ENCODE measurements at regions not wholly inside any gene's neighbourhood (a gene's known extent, or its start where the extent isn't known, plus 50 kb on each side); places are given as distances from the start of the nearest gene placed in this dataset.
"Not testable (repeated sequence)": the region's sequence is repeated elsewhere in the genome, so short reads cannot be mapped to it uniquely, and the experiment has no call there.

DNA sequence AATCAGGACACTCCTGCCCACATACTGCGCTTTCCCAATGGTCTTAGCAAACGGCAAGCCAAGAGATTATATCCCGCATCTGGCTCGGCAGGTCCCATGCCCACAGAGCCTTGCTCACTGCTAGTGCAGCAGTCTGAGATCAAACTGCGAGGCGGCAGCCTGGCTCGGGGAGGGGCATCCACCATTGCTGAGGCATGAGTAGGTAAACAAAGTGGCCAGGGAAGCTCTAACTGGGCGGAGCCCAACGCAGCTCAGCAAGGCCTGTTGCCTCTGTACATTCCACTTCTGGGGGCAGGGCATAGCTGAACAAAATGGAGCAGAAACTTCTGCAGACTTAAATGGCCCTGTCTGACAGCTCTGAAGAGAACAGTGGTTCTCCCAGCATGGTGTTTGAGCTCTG lies 77.5 kb downstream of the ELAPOR2 start:
- H3K4me1 Mint-ChIP-seq (ENCODE audit: low read depth, unreplicated experiment); intact Hi-C loops (cut with micrococcal nuclease; ENCODE audit: unreplicated experiment); H3K4me3 ChIP-seq (ENCODE audit: low read depth, low read length); H3K4me1 ChIP-seq; DNase-seq; H3K27me3 Mint-ChIP-seq (ENCODE audit: insufficient read depth, unreplicated experiment); BruUV-seq (replicated peaks); H3K36me3 ChIP-seq (ENCODE audit: control insufficient read depth, insufficient read depth, low read length); H3K27ac Mint-ChIP-seq (ENCODE audit: unreplicated experiment); H3K36me3 Mint-ChIP-seq (ENCODE audit: insufficient read depth, unreplicated experiment); H3K4me3 Mint-ChIP-seq (ENCODE audit: unreplicated experiment); POLR2A ChIA-PET; H3K27me3 ChIP-seq (replicated peaks; ENCODE audit: control insufficient read depth, insufficient read depth, low read length); CTCF ChIA-PET; H3K9me3 ChIP-seq: not testable (repeated sequence)
- peaks cover 11% of the 10 kb centered on the region for H3K9me3 Mint-ChIP-seq (ENCODE audit: unreplicated experiment)

GRCh38 chr7:86981127-86981526 lies 78.3 kb downstream of the ELAPOR2 start:
- CTCF ChIA-PET: no interaction called here
- Histone ChIP-seq H3K4me3 (ENCODE audit: low read depth, low read length) (no peak overlapping the region), H3K9me3 (no peaks in the 10 kb centered on the region), H3K4me1 (no peaks in the 10 kb centered on the region), H3K36me3 (ENCODE audit: control insufficient read depth, insufficient read depth, low read length) (no peaks in the 10 kb centered on the region), H3K27me3 (replicated peaks; ENCODE audit: control insufficient read depth, insufficient read depth, low read length) (no peaks in the 10 kb centered on the region)
- BruUV-seq (replicated peaks): no TSS peak
- Mint-ChIP-seq H3K27ac (ENCODE audit: unreplicated experiment) (no peak overlapping the region), H3K27me3 (ENCODE audit: insufficient read depth, unreplicated experiment) (peaks cover 8% of the 10 kb centered on the region), H3K4me1 (ENCODE audit: low read depth, unreplicated experiment) (no peaks in the 10 kb centered on the region), H3K36me3 (ENCODE audit: insufficient read depth, unreplicated experiment) (no peaks in the 10 kb centered on the region), H3K9me3 (ENCODE audit: unreplicated experiment) (peaks cover 11% of the 10 kb centered on the region), H3K4me3 (ENCODE audit: unreplicated experiment) (no peak overlapping the region)
- DNase-seq: no peak
- intact Hi-C loops (cut with micrococcal nuclease; ENCODE audit: unreplicated experiment): no loop called here
- POLR2A ChIA-PET: no interaction called here
- TF ChIP-seq, protein P1, sequence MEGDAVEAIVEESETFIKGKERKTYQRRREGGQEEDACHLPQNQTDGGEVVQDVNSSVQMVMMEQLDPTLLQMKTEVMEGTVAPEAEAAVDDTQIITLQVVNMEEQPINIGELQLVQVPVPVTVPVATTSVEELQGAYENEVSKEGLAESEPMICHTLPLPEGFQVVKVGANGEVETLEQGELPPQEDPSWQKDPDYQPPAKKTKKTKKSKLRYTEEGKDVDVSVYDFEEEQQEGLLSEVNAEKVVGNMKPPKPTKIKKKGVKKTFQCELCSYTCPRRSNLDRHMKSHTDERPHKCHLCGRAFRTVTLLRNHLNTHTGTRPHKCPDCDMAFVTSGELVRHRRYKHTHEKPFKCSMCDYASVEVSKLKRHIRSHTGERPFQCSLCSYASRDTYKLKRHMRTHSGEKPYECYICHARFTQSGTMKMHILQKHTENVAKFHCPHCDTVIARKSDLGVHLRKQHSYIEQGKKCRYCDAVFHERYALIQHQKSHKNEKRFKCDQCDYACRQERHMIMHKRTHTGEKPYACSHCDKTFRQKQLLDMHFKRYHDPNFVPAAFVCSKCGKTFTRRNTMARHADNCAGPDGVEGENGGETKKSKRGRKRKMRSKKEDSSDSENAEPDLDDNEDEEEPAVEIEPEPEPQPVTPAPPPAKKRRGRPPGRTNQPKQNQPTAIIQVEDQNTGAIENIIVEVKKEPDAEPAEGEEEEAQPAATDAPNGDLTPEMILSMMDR (IDR thresholded peaks at IDR 0.05; ENCODE audit: insufficient read depth in 1 of 2, low read depth in 1 of 2, low read length in 1 of 2, severe bottlenecking in 1 of 2, unreplicated experiment in 1 of 2): no peak

- peaks cover 11% of the 10 kb centered on the region for H3K9me3 Mint-ChIP-seq (ENCODE audit: unreplicated experiment)
- no peaks in the 10 kb centered on the region for H3K36me3 Mint-ChIP-seq (ENCODE audit: insufficient read depth, unreplicated experiment)
- no peak overlapping the region for H3K4me3 Mint-ChIP-seq (ENCODE audit: unreplicated experiment)
- intact Hi-C loops (cut with micrococcal nuclease; ENCODE audit: unreplicated experiment): no loop called here
- no peak for DNase-seq
- H3K27me3 ChIP-seq (replicated peaks; ENCODE audit: control insufficient read depth, insufficient read depth, low read length): no peaks in the 10 kb centered on the region; the same call in 1 of the 2 replicates
- no peaks in the 10 kb centered on the region for H3K36me3 ChIP-seq (ENCODE audit: control insufficient read depth, insufficient read depth, low read length)
- peaks cover 8% of the 10 kb centered on the region for H3K27me3 Mint-ChIP-seq (ENCODE audit: insufficient read depth, unreplicated experiment)
- CTCF ChIA-PET: no interaction called here
- H3K9me3 ChIP-seq: no peaks in the 10 kb centered on the region
- no TSS peak for BruUV-seq (replicated peaks)
- H3K4me1 ChIP-seq: no peaks in the 10 kb centered on the region
- TF ChIP-seq, protein P1 (IDR thresholded peaks at IDR 0.05; ENCODE audit: insufficient read depth in 1 of 2, low read depth in 1 of 2, low read length in 1 of 2, severe bottlenecking in 1 of 2, unreplicated experiment in 1 of 2): no peak
- H3K27ac Mint-ChIP-seq (ENCODE audit: unreplicated experiment): no peak overlapping the region
- POLR2A ChIA-PET: no interaction called here
- no peaks in the 10 kb centered on the region for H3K4me1 Mint-ChIP-seq (ENCODE audit: low read depth, unreplicated experiment)
- H3K4me3 ChIP-seq (ENCODE audit: low read depth, low read length): no peak overlapping the region
Observed at GRCh38 chr7:86980223-86980622, 79.2 kb downstream of the ELAPOR2 start.

All from Caco-2 (cell line).